Neural cell (in vitro differentiated cells): ENCODE measurements at regions not wholly inside any gene's neighbourhood (a gene's known extent, or its start where the extent isn't known, plus 50 kb on each side); places are given as distances from the start of the nearest gene placed in this dataset.
"Not testable (repeated sequence)": the region's sequence is repeated elsewhere in the genome, so short reads cannot be mapped to it uniquely, and the experiment has no call there.

ENCODE experiments used
- EP300 ChIP-seq: fragments of 450-650 bp; conservative IDR thresholded peaks from 2 replicates; pipeline ENCODE4 v1.6.1; 2014; ENCODE audit warnings: antibody characterized with exemption, mild to moderate bottlenecking, moderate library complexity; ENCODE audit not compliant: poor library complexity, severe bottlenecking
- EZH2 ChIP-seq: fragments of 200-600, 300-800 bp; shearing (Covaris generic), sonication (generic); IDR thresholded peaks from 2 replicates; pipeline ENCODE4 v1.6.1; 2014; ENCODE audit warnings: antibody characterized with exemption, low read length, borderline replicate concordance, mild to moderate bottlenecking; ENCODE audit not compliant: insufficient read depth, poor library complexity, severe bottlenecking
- MXI1 ChIP-seq: fragments of 450-650 bp; conservative IDR thresholded peaks from 2 replicates; pipeline ENCODE4 v1.6.1; 2014; ENCODE audit warnings: antibody characterized with exemption, mild to moderate bottlenecking; ENCODE audit not compliant: poor library complexity, severe bottlenecking
- POLR2AphosphoS5 ChIP-seq: IDR thresholded peaks from 2 replicates; pipeline ENCODE4 v1.6.1; 2012
- RAD21 ChIP-seq: fragments of 450-650 bp; conservative IDR thresholded peaks from 2 replicates; pipeline ENCODE4 v1.6.1; 2014; ENCODE audit warnings: antibody characterized with exemption, mild to moderate bottlenecking, moderate library complexity
- SMC3 ChIP-seq: fragments of 450-650 bp; conservative IDR thresholded peaks from 2 replicates; pipeline ENCODE4 v1.6.1; 2014; ENCODE audit warnings: antibody characterized with exemption, mild to moderate bottlenecking, moderate library complexity; ENCODE audit not compliant: poor library complexity
- TAF1 ChIP-seq: IDR thresholded peaks from 2 replicates; pipeline ENCODE4 v1.6.1; 2012; ENCODE audit warnings: low read depth
- TF ChIP-seq, protein P1 (sequence below): fragments of 450-650 bp; IDR thresholded peaks from 2 replicates; pipeline ENCODE4 v1.5.1; 2014; ENCODE audit warnings: antibody characterized with exemption, mild to moderate bottlenecking, moderate library complexity; ENCODE audit not compliant: poor library complexity, severe bottlenecking
- TF ChIP-seq, protein P2 (sequence below): IDR thresholded peaks from 2 replicates; pipeline ENCODE4 v1.6.1; 2012; ENCODE audit warnings: borderline replicate concordance

DNA sequence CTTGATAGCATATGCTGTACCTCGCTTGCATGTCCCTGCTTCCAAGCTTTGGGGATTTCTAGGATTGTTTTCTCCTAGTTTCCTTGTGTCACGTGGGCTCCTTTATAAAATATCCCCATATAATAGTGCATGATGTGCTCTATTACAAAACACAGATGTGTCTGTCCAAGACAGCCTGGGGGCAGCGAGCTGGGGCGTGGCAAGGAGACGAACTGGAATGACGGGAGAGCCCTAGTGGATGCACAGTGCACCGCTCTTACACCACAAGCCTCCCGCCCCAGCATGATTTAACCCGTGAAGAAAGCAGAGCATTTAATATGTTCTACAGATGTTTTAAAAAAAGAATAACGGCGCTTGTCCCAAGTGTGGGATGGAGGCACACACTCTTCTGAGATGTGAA, 169.7 kb downstream of the BCL2L11 start:
- TF ChIP-seq, protein P1, sequence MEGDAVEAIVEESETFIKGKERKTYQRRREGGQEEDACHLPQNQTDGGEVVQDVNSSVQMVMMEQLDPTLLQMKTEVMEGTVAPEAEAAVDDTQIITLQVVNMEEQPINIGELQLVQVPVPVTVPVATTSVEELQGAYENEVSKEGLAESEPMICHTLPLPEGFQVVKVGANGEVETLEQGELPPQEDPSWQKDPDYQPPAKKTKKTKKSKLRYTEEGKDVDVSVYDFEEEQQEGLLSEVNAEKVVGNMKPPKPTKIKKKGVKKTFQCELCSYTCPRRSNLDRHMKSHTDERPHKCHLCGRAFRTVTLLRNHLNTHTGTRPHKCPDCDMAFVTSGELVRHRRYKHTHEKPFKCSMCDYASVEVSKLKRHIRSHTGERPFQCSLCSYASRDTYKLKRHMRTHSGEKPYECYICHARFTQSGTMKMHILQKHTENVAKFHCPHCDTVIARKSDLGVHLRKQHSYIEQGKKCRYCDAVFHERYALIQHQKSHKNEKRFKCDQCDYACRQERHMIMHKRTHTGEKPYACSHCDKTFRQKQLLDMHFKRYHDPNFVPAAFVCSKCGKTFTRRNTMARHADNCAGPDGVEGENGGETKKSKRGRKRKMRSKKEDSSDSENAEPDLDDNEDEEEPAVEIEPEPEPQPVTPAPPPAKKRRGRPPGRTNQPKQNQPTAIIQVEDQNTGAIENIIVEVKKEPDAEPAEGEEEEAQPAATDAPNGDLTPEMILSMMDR = not testable (repeated sequence)
- TF ChIP-seq, protein P2, sequence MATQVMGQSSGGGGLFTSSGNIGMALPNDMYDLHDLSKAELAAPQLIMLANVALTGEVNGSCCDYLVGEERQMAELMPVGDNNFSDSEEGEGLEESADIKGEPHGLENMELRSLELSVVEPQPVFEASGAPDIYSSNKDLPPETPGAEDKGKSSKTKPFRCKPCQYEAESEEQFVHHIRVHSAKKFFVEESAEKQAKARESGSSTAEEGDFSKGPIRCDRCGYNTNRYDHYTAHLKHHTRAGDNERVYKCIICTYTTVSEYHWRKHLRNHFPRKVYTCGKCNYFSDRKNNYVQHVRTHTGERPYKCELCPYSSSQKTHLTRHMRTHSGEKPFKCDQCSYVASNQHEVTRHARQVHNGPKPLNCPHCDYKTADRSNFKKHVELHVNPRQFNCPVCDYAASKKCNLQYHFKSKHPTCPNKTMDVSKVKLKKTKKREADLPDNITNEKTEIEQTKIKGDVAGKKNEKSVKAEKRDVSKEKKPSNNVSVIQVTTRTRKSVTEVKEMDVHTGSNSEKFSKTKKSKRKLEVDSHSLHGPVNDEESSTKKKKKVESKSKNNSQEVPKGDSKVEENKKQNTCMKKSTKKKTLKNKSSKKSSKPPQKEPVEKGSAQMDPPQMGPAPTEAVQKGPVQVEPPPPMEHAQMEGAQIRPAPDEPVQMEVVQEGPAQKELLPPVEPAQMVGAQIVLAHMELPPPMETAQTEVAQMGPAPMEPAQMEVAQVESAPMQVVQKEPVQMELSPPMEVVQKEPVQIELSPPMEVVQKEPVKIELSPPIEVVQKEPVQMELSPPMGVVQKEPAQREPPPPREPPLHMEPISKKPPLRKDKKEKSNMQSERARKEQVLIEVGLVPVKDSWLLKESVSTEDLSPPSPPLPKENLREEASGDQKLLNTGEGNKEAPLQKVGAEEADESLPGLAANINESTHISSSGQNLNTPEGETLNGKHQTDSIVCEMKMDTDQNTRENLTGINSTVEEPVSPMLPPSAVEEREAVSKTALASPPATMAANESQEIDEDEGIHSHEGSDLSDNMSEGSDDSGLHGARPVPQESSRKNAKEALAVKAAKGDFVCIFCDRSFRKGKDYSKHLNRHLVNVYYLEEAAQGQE = not testable (repeated sequence)
- TF ChIP-seq MXI1, EZH2, EP300, SMC3, POLR2AphosphoS5, TAF1, RAD21: not testable (repeated sequence)
